H1 (cell line): ENCODE measurements at regions not wholly inside any gene's neighbourhood (a gene's known extent, or its start where the extent isn't known, plus 50 kb on each side); places are given as distances from the start of the nearest gene placed in this dataset.

ENCODE experiments used
- CTCF ChIA-PET: fragments of 300-600 bp; sonication (Branson Sonifier 250); formaldehyde crosslinking; loops from one replicate; lab custom pipeline; 2021; ENCODE audit not compliant: partially characterized antibody; lab: Charles Lee
- POLR2A ChIA-PET: fragments of 300-600 bp; sonication (Branson Sonifier 250); formaldehyde crosslinking; loops from one replicate; lab custom pipeline; 2021; ENCODE audit warnings: inconsistent platforms; ENCODE audit not compliant: partially characterized antibody; lab: Charles Lee
- DNase-seq, 2 experiments: peaks; one replicate each; pipeline versions ENCODE4 v3.0.0 to v3.0.0-alpha.2; 2010 to 2022; ENCODE audit warnings: low spot score in 2 of 2, low read depth in 1 of 2, mixed read lengths in 1 of 2
- FAIRE-seq: peaks from 2 replicates; lab custom pipeline; 2011; peaks lifted over from hg19 to GRCh38; lab: Jason Lieb, UNC
- H2AFZ ChIP-seq: 2 replicates; pipeline ENCODE4 v1.8.1; 2012; ENCODE audit warnings: low read length, inconsistent platforms
- H2AK5ac ChIP-seq: 2 replicates; pipeline ENCODE4 v1.6.1; 2013; ENCODE audit warnings: low read depth, low read length
- H2BK120ac ChIP-seq: replicated peaks from 2 replicates; pipeline ENCODE3; 2013; ENCODE audit warnings: low read depth, low read length, inconsistent platforms
- H2BK12ac ChIP-seq: 2 replicates; pipeline ENCODE4 v1.6.1; 2013; ENCODE audit warnings: low read depth, low read length
- H2BK15ac ChIP-seq: 2 replicates; pipeline ENCODE4 v1.6.1; 2013; ENCODE audit warnings: low read length
- H2BK20ac ChIP-seq: 2 replicates; pipeline ENCODE4 v1.6.1; 2013; ENCODE audit warnings: low read length
- H2BK5ac ChIP-seq: 2 replicates; pipeline ENCODE4 v1.6.1; 2013; ENCODE audit warnings: low read depth, low read length
- H3K14ac ChIP-seq: 2 replicates; pipeline ENCODE4 v1.6.1; 2013; ENCODE audit warnings: inconsistent platforms; ENCODE audit not compliant: insufficient read length
- H3K18ac ChIP-seq: 2 replicates; pipeline ENCODE4 v1.6.1; 2013; ENCODE audit warnings: low read length; ENCODE audit errors: extremely low read depth
- H3K23ac ChIP-seq: 2 replicates; pipeline ENCODE4 v1.6.1; 2013; ENCODE audit warnings: inconsistent platforms; ENCODE audit not compliant: insufficient read length
- H3K23me2 ChIP-seq: 2 replicates; pipeline ENCODE4 v1.6.1; 2013; ENCODE audit warnings: low read depth, low read length
- H3K27ac ChIP-seq: 2 replicates; pipeline ENCODE4 v1.6.1; 2011; ENCODE audit warnings: low read depth, low read length, inconsistent platforms
- H3K27me3 ChIP-seq, 4 experiments: replicated peaks in 1 of 4; 1 replicate in 1 of 4; 2 replicates in 3 of 4; pipeline versions ENCODE4 v1.6.1 to v1.8.1; 2011 to 2013; ENCODE audit warnings: low read length in 3 of 4, mild to moderate bottlenecking in 3 of 4, inconsistent platforms in 2 of 4, mixed read lengths in 2 of 4, moderate library complexity in 1 of 4; ENCODE audit not compliant: control insufficient read depth in 3 of 4, insufficient read depth in 3 of 4; ENCODE audit errors: extremely low read depth in 1 of 4
- H3K36me3 ChIP-seq, 4 experiments: 2 replicates each; pipeline versions ENCODE4 v1.6.1 to v1.8.1; 2011 to 2013; ENCODE audit warnings: mild to moderate bottlenecking in 4 of 4, low read length in 3 of 4, moderate library complexity in 2 of 4, control low read depth in 1 of 4, inconsistent platforms in 1 of 4; ENCODE audit not compliant: insufficient read depth in 4 of 4, control insufficient read depth in 2 of 4
- H3K4ac ChIP-seq: replicated peaks from 2 replicates; pipeline ENCODE3; 2013; ENCODE audit warnings: low read length, low read depth, mixed read lengths, inconsistent platforms; ENCODE audit not compliant: insufficient read length
- H3K4me1 ChIP-seq, 4 experiments: replicated peaks in 1 of 4; 1 replicate in 1 of 4; 2 replicates in 3 of 4; pipeline versions ENCODE4 v1.6.1 to v1.8.1; 2011 to 2013; ENCODE audit warnings: low read length in 3 of 4, inconsistent platforms in 2 of 4, mixed read lengths in 1 of 4; ENCODE audit not compliant: insufficient read depth in 4 of 4, control insufficient read depth in 3 of 4
- H3K4me2 ChIP-seq, 2 experiments: 2 replicates each; pipeline versions ENCODE4 v1.6.1 to v1.8.1; 2011 to 2013; ENCODE audit warnings: low read depth in 2 of 2, low read length in 2 of 2, control low read depth in 1 of 2, inconsistent platforms in 1 of 2, mild to moderate bottlenecking in 1 of 2; ENCODE audit not compliant: insufficient read depth in 1 of 2
- H3K4me3 ChIP-seq, 4 experiments: fragments of 200-600, 300-600 bp in 1 of 4; sonication (generic), shearing (Covaris generic), sonication (Bioruptor Twin) in 1 of 4; 2 replicates each; pipeline versions ENCODE4 v1.5.1 to v1.8.1; 2011 to 2016; ENCODE audit warnings: low read length in 4 of 4, low read depth in 3 of 4, control low read depth in 2 of 4, inconsistent platforms in 2 of 4, mild to moderate bottlenecking in 2 of 4, mixed read lengths in 1 of 4, moderate library complexity in 1 of 4; ENCODE audit not compliant: insufficient read depth in 2 of 4; ENCODE audit errors: extremely low read depth in 1 of 4
- H3K56ac ChIP-seq: replicated peaks from 2 replicates; pipeline ENCODE3; 2013; ENCODE audit warnings: low read depth, mild to moderate bottlenecking, mixed read lengths, low read length, inconsistent platforms; ENCODE audit not compliant: insufficient read length
- H3K79me1 ChIP-seq: 2 replicates; pipeline ENCODE4 v1.6.1; 2013; ENCODE audit warnings: low read depth, low read length, control low read depth
- H3K79me2 ChIP-seq, 2 experiments: 2 replicates each; pipeline versions ENCODE4 v1.6.1 to v1.8.1; 2012 to 2013; ENCODE audit warnings: low read length in 2 of 2, mild to moderate bottlenecking in 2 of 2, inconsistent platforms in 1 of 2; ENCODE audit not compliant: insufficient read depth in 2 of 2, control insufficient read depth in 1 of 2
- H3K9ac ChIP-seq, 4 experiments: replicated peaks in 1 of 4; 1 replicate in 1 of 4; 2 replicates in 3 of 4; pipeline versions ENCODE4 v1.6.1 to v1.8.1; 2011 to 2013; ENCODE audit warnings: low read depth in 3 of 4, low read length in 3 of 4, control low read depth in 2 of 4, mild to moderate bottlenecking in 2 of 4, moderate library complexity in 2 of 4, inconsistent platforms in 1 of 4; ENCODE audit errors: extremely low read depth in 1 of 4
- H3K9me3 ChIP-seq, 2 experiments: 2 replicates each; pipeline versions ENCODE4 v1.6.1 to v1.8.1; 2012 to 2013; ENCODE audit warnings: mild to moderate bottlenecking in 2 of 2, moderate library complexity in 2 of 2, control low read depth in 1 of 2, inconsistent platforms in 1 of 2, low read depth in 1 of 2, low read length in 1 of 2, mixed read lengths in 1 of 2; ENCODE audit not compliant: insufficient read depth in 2 of 2
- H4K20me1 ChIP-seq, 2 experiments: replicated peaks in 1 of 2; 2 replicates each; pipeline versions ENCODE3 to v1.8.1; 2011 to 2013; ENCODE audit warnings: inconsistent platforms in 2 of 2, low read length in 2 of 2, mild to moderate bottlenecking in 1 of 2; ENCODE audit not compliant: insufficient read depth in 2 of 2, control insufficient read depth in 1 of 2
- H4K5ac ChIP-seq: 2 replicates; pipeline ENCODE4 v1.6.1; 2013; ENCODE audit warnings: low read length, low read depth, mixed read lengths, inconsistent platforms; ENCODE audit not compliant: insufficient read length
- H4K8ac ChIP-seq: 2 replicates; pipeline ENCODE4 v1.8.0; 2013; ENCODE audit warnings: mild to moderate bottlenecking, moderate library complexity, low read length, inconsistent platforms; ENCODE audit not compliant: insufficient read depth; ENCODE audit errors: extremely low read depth
- H4K91ac ChIP-seq: replicated peaks from 2 replicates; pipeline ENCODE3; 2013; ENCODE audit warnings: low read length, mixed read lengths, inconsistent platforms; ENCODE audit not compliant: insufficient read length
- BACH1 ChIP-seq: IDR thresholded peaks from 2 replicates; pipeline ENCODE4 v1.6.1; 2012; ENCODE audit warnings: low read length, improper control_type of control experiment
- NANOG ChIP-seq: IDR thresholded peaks from 2 replicates; pipeline ENCODE4 v1.6.1; 2011; ENCODE audit warnings: low read length, low read depth, mild to moderate bottlenecking, inconsistent platforms; ENCODE audit not compliant: insufficient read depth, poor library complexity, severe bottlenecking
- PHF8 ChIP-seq: fragments of 200-600 bp; sonication (generic); conservative IDR thresholded peaks from 2 replicates; pipeline ENCODE4 v1.7.1; 2012; ENCODE audit warnings: low read depth, mild to moderate bottlenecking, inconsistent platforms, low read length, moderate library complexity
- SP4 ChIP-seq: IDR thresholded peaks from 2 replicates; pipeline ENCODE4 v1.6.1; 2012; ENCODE audit warnings: low read length, inconsistent platforms
- WGBS, 2 experiments: shearing (Covaris generic) in 1 of 2; methylation state at CpG; one replicate each; pipeline versions ENCODE4 v1.1.6 to v1.1.7; 2013 to 2015; ENCODE audit warnings: low lambda C conversion rate in 2 of 2, mixed read lengths in 2 of 2, inconsistent platforms in 1 of 2, low coverage in 1 of 2, missing lambda C conversion rate in 1 of 2; ENCODE audit not compliant: insufficient replicate concordance in 2 of 2, insufficient coverage in 1 of 2, insufficient read length in 1 of 2; ENCODE audit errors: extremely low coverage in 1 of 2, missing lambda C conversion rate in 1 of 2; 5-methylcytosine and 5-hydroxymethylcytosine counted together

DNA sequence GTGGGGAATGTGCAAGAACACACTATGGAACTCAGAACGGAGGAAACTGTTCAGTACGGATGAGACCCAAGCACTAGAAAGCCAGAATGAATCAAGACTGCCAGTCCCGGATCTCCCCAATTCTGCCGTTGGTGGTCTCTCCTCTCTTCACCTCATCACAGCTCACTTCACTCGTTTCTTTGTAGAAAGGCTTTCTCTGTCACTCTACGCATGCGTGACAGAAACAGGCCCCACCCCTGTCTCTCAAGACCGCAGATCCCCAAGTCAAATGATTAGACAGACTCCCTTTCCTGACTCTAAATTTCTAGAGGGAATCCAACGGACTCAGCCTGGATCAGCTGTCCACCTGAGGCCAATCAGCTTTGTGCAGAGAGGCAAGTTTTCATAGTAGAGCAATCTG lies 505.7 kb upstream of the ADAMTS9 start:
- POLR2A ChIA-PET, result no interaction called here

More for the DNA sequence above, 505.7 kb upstream of the ADAMTS9 start:
- Histone ChIP-seq H3K18ac (no peak overlapping the region), H3K27ac (no peak overlapping the region), H2BK20ac (no peak overlapping the region), H2AFZ (0 out of 2 replicates have a peak overlapping the region, but pooled peaks have one; percentile 58), H3K79me1 (no peaks in the 10 kb centered on the region), H3K23me2 (no peaks in the 10 kb centered on the region), H4K8ac (no peak overlapping the region), H4K5ac (no peak overlapping the region)
- no peak for FAIRE-seq
- CTCF ChIA-PET, result no interaction called here
- TF ChIP-seq PHF8 (no peak), NANOG (no peak), BACH1 (no peak), SP4 (no peak)
- TF ChIP-seq, all 59 proteins: peak for 0
- no peaks in the 10 kb centered on the region for H3K79me2 ChIP-seq
- no peak overlapping the region for H3K23ac ChIP-seq
- H2BK120ac ChIP-seq, result no peak overlapping the region
- peak overlapping the region; percentile 57 for H4K91ac ChIP-seq
- H2BK12ac ChIP-seq, result no peak overlapping the region
- no peak overlapping the region for H2BK15ac ChIP-seq
- H2AK5ac ChIP-seq, result no peak overlapping the region
- no peak overlapping the region for H2BK5ac ChIP-seq
- 90% methylated on average over 9 of the region's 9 CpGs; no CpG with 5 or more reads in 1 of the 2 experiments for WGBS, 2 experiments
- no peak overlapping the region for H3K4me3 ChIP-seq
- H3K4ac ChIP-seq, result no peak overlapping the region
- no peaks in the 10 kb centered on the region for H3K9me3 ChIP-seq
- H3K14ac ChIP-seq, result no peak overlapping the region
- no peaks in the 10 kb centered on the region for H3K27me3 ChIP-seq
- no peaks in the 10 kb centered on the region for H3K36me3 ChIP-seq
- H3K56ac ChIP-seq, result no peak overlapping the region
- no peak for DNase-seq
- H3K9ac ChIP-seq, result no peak overlapping the region
- no peak overlapping the region for H3K4me2 ChIP-seq
- peaks cover 0 to 2% (median 1%) of the 10 kb centered on the region in 4 experiments; a peak in 2 of 7 replicates for H3K4me1 ChIP-seq
- no peaks in the 10 kb centered on the region for H4K20me1 ChIP-seq
